MM.1S (cell line): ENCODE measurements at regions not wholly inside any gene's neighbourhood (a gene's known extent, or its start where the extent isn't known, plus 50 kb on each side); places are given as distances from the start of the nearest gene placed in this dataset.
"Not testable (repeated sequence)": the region's sequence is repeated elsewhere in the genome, so short reads cannot be mapped to it uniquely, and the experiment has no call there.

Experiments used
- DNase-seq: peaks from one replicate; pipeline ENCODE4 v3.0.0-alpha.2; 2015
- H2AFZ ChIP-seq: fragments of 300-600 bp; sonication (generic); 2 replicates; pipeline ENCODE4 v1.6.0; 2016; ENCODE audit warnings: antibody characterized with exemption, low read length
- H3F3A ChIP-seq: fragments of 300-600 bp; sonication (generic); 2 replicates; pipeline ENCODE4 v1.6.1; 2016; ENCODE audit warnings: mild to moderate bottlenecking, antibody characterized with exemption, low read length, moderate library complexity, mixed read lengths; ENCODE audit not compliant: insufficient read depth
- H3K27ac ChIP-seq: fragments of 300-600 bp; sonication (generic); 2 replicates; pipeline ENCODE4 v1.5.1; 2016; ENCODE audit warnings: mild to moderate bottlenecking, low read length
- H3K27me3 ChIP-seq: fragments of 300-600 bp; sonication (generic); replicated peaks from 2 replicates; pipeline ENCODE4 v1.6.0; 2016; ENCODE audit warnings: low read length; ENCODE audit not compliant: insufficient read depth
- H3K36me3 ChIP-seq: fragments of 300-600 bp; sonication (generic); replicated peaks from 2 replicates; pipeline ENCODE4 v1.6.1; 2016; ENCODE audit warnings: mild to moderate bottlenecking, low read length, mixed read lengths; ENCODE audit not compliant: insufficient read depth
- H3K4me1 ChIP-seq: fragments of 300-600 bp; sonication (generic); 2 replicates; pipeline ENCODE4 v1.6.1; 2016; ENCODE audit warnings: low read length, mixed read lengths
- H3K4me2 ChIP-seq: fragments of 300-600 bp; sonication (generic); 2 replicates; pipeline ENCODE4 v1.6.0; 2016; ENCODE audit warnings: low read depth, low read length
- H3K4me3 ChIP-seq: fragments of 300-600 bp; sonication (generic); 2 replicates; pipeline ENCODE4 v1.5.1; 2016; ENCODE audit warnings: low read length, mixed read lengths
- H3K79me2 ChIP-seq: fragments of 300-600 bp; sonication (generic); 2 replicates; pipeline ENCODE4 v1.6.1; 2016; ENCODE audit warnings: mixed run types, low read length, mixed read lengths
- H3K9ac ChIP-seq: fragments of 300-600 bp; sonication (generic); 2 replicates; pipeline ENCODE4 v1.6.1; 2016; ENCODE audit warnings: low read length, mixed read lengths
- H3K9me2 ChIP-seq: fragments of 300-600 bp; sonication (generic); replicated peaks from 2 replicates; pipeline ENCODE4 v1.6.1; 2016; ENCODE audit warnings: mild to moderate bottlenecking, low read length, mixed read lengths; ENCODE audit not compliant: insufficient read depth
- H3K9me3 ChIP-seq: fragments of 300-600 bp; sonication (generic); replicated peaks from 2 replicates; pipeline ENCODE4 v1.6.1; 2016; ENCODE audit warnings: mild to moderate bottlenecking, low read length, mixed read lengths; ENCODE audit not compliant: insufficient read depth
- H4K20me1 ChIP-seq: fragments of 300-600 bp; sonication (generic); 2 replicates; pipeline ENCODE4 v1.6.1; 2016; ENCODE audit warnings: mild to moderate bottlenecking, low read length, moderate library complexity, mixed read lengths; ENCODE audit not compliant: insufficient read depth
- CTCF ChIP-seq: fragments of 300-600 bp; sonication (generic); IDR thresholded peaks from 2 replicates; pipeline ENCODE4 v1.5.1; 2016; ENCODE audit warnings: antibody characterized with exemption, low read length, mixed read lengths
- EZH2 ChIP-seq: fragments of 300-600 bp; sonication (generic); optimal IDR thresholded peaks from 2 replicates; pipeline ENCODE3; 2017; ENCODE audit warnings: low read depth, mild to moderate bottlenecking, antibody characterized with exemption, low read length, mixed read lengths
- EZH2phosphoT487 ChIP-seq: fragments of 300-600 bp; sonication (generic); IDR thresholded peaks from 2 replicates; pipeline ENCODE4 v1.6.1; 2018; ENCODE audit warnings: antibody characterized with exemption, low read length

GRCh38 chr19:28437390-28438346, 775.3 kb downstream of the UQCRFS1 start:
- Histone ChIP-seq H3K79me2 (peaks cover 5% of the 10 kb centered on the region; the same call in 1 of the 2 replicates), H2AFZ (peak overlapping the region; percentile 61; the same call in 1 of the 2 replicates), H3K4me3 (no peak overlapping the region), H3K4me2 (peak overlapping the region; percentile 68), H3K9ac (peak overlapping the region; percentile 48), H3F3A (peaks cover 22% of the 10 kb centered on the region), H3K27me3 (no peaks in the 10 kb centered on the region), H3K9me2 (no peaks in the 10 kb centered on the region), H3K36me3 (no peaks in the 10 kb centered on the region), H3K27ac (peak overlapping the region; percentile 91), H4K20me1 (no peaks in the 10 kb centered on the region), H3K9me3 (no peaks in the 10 kb centered on the region), H3K4me1 (peaks cover 50% of the 10 kb centered on the region)
- DNase-seq: no peak
- TF ChIP-seq CTCF (no peak), EZH2phosphoT487 (no peak), EZH2 (no peak)

- H3K4me1 ChIP-seq: peaks cover 39% of the 10 kb centered on the region
- H2AFZ ChIP-seq: peak overlapping the region; percentile 61; the same call in 1 of the 2 replicates
- peaks cover 5% of the 10 kb centered on the region; the same call in 1 of the 2 replicates for H3K79me2 ChIP-seq
- peak; percentile 88 for DNase-seq
- H3K4me3 ChIP-seq: peak overlapping the region; percentile 29; the same call in 1 of the 2 replicates
- H3F3A ChIP-seq: peaks cover 22% of the 10 kb centered on the region
- no peaks in the 10 kb centered on the region for H3K27me3 ChIP-seq
- TF ChIP-seq CTCF (no peak), EZH2 (no peak), EZH2phosphoT487 (no peak)
- H3K4me2 ChIP-seq: peak overlapping the region; percentile 68
- H3K9ac ChIP-seq: peak overlapping the region; percentile 48
- no peaks in the 10 kb centered on the region for H3K9me3 ChIP-seq
- no peaks in the 10 kb centered on the region for H4K20me1 ChIP-seq
- H3K9me2 ChIP-seq: no peaks in the 10 kb centered on the region
- no peaks in the 10 kb centered on the region for H3K36me3 ChIP-seq
- H3K27ac ChIP-seq: peak overlapping the region; percentile 91
Observed at GRCh38 chr19:28436320-28436719, 776.6 kb downstream of the UQCRFS1 start.

- TF ChIP-seq EZH2phosphoT487: no peak
- TF ChIP-seq CTCF: no peak
- TF ChIP-seq EZH2: no peak
- H3K27ac ChIP-seq: peak overlapping the region; percentile 91
- peaks cover 22% of the 10 kb centered on the region for H3F3A ChIP-seq
- H3K27me3 ChIP-seq: no peaks in the 10 kb centered on the region
- H2AFZ ChIP-seq: peak overlapping the region; percentile 2
- peak overlapping the region; percentile 68 for H3K4me2 ChIP-seq
- no peaks in the 10 kb centered on the region for H3K9me2 ChIP-seq
- H3K9ac ChIP-seq: peak overlapping the region; percentile 48
- DNase-seq: peak; percentile 80
- H3K79me2 ChIP-seq: peaks cover 5% of the 10 kb centered on the region; the same call in 1 of the 2 replicates
- H4K20me1 ChIP-seq: no peaks in the 10 kb centered on the region
- no peaks in the 10 kb centered on the region for H3K36me3 ChIP-seq
- 0 out of 2 replicates have a peak overlapping the region, but pooled peaks have one; percentile 4 for H3K4me3 ChIP-seq
- H3K4me1 ChIP-seq: peaks cover 39% of the 10 kb centered on the region
- H3K9me3 ChIP-seq: no peaks in the 10 kb centered on the region
Observed at GRCh38 chr19:28435551-28436271, 777.2 kb downstream of the UQCRFS1 start.

- not testable (repeated sequence) for H3K9me3 ChIP-seq, H3K4me2 ChIP-seq, H3K36me3 ChIP-seq, H3K9me2 ChIP-seq, H4K20me1 ChIP-seq, DNase-seq, H3K4me3 ChIP-seq, H3K9ac ChIP-seq, H3K79me2 ChIP-seq, H2AFZ ChIP-seq, H3K27me3 ChIP-seq
- peak overlapping the region; percentile 91 for H3K27ac ChIP-seq
- H3K4me1 ChIP-seq: peaks cover 39% of the 10 kb centered on the region
- H3F3A ChIP-seq: peaks cover 22% of the 10 kb centered on the region
Observed at GRCh38 chr19:28434794-28435193, 778.2 kb downstream of the UQCRFS1 start.

GRCh38 chr19:28434365-28434764, 778.6 kb downstream of the UQCRFS1 start:
- peaks cover 42% of the 10 kb centered on the region for H3K4me1 ChIP-seq
- DNase-seq, H4K20me1 ChIP-seq, H3K9me2 ChIP-seq, H3K9ac ChIP-seq, H2AFZ ChIP-seq, H3K36me3 ChIP-seq, H3K27ac ChIP-seq, H3K9me3 ChIP-seq, H3K4me2 ChIP-seq, H3K27me3 ChIP-seq, H3K4me3 ChIP-seq, H3K79me2 ChIP-seq: not testable (repeated sequence)
- H3F3A ChIP-seq: peaks cover 22% of the 10 kb centered on the region
